DOHH2 (cell line): ENCODE measurements at regions not wholly inside any gene's neighbourhood (a gene's known extent, or its start where the extent isn't known, plus 50 kb on each side); places are given as distances from the start of the nearest gene placed in this dataset.

Source experiments
- H3F3A ChIP-seq: fragments of 200-600 bp; sonication (generic), shearing (Covaris generic); 2 replicates; pipeline ENCODE4 v1.6.0; 2016; ENCODE audit warnings: antibody characterized with exemption, mild to moderate bottlenecking; ENCODE audit not compliant: control insufficient read depth, insufficient read depth
- H3K27ac ChIP-seq: fragments of 200-600 bp; sonication (generic); 2 replicates; pipeline ENCODE4 v1.5.1; 2014; ENCODE audit warnings: low read depth, mild to moderate bottlenecking, low read length, moderate library complexity
- H3K27me3 ChIP-seq: fragments of 200-600 bp; sonication (generic); 2 replicates; pipeline ENCODE4 v1.6.1; 2014; ENCODE audit warnings: mild to moderate bottlenecking, low read length, mixed read lengths; ENCODE audit not compliant: control insufficient read depth
- H3K36me3 ChIP-seq: fragments of 200-600 bp; sonication (generic); 2 replicates; pipeline ENCODE4 v1.6.1; 2014; ENCODE audit warnings: mild to moderate bottlenecking, low read length, moderate library complexity, mixed read lengths; ENCODE audit not compliant: control insufficient read depth
- H3K4me1 ChIP-seq: fragments of 200-600 bp; sonication (generic); 2 replicates; pipeline ENCODE4 v1.6.1; 2014; ENCODE audit warnings: mild to moderate bottlenecking, low read length, mixed read lengths; ENCODE audit not compliant: control insufficient read depth
- H3K4me2 ChIP-seq: fragments of 200-600 bp; sonication (generic); 2 replicates; pipeline ENCODE4 v1.6.0; 2014; ENCODE audit warnings: mild to moderate bottlenecking, low read length, moderate library complexity
- H3K4me3 ChIP-seq: fragments of 200-600 bp; sonication (generic); 2 replicates; pipeline ENCODE4 v1.5.1; 2014; ENCODE audit warnings: mild to moderate bottlenecking, low read length, mixed read lengths
- H3K79me2 ChIP-seq: fragments of 200-600 bp; sonication (generic); 2 replicates; pipeline ENCODE4 v1.6.1; 2014; ENCODE audit warnings: mild to moderate bottlenecking, low read length, mixed read lengths; ENCODE audit not compliant: control insufficient read depth
- H3K9me2 ChIP-seq: fragments of 200-600 bp; sonication (generic); replicated peaks from 2 replicates; pipeline ENCODE4 v1.6.1; 2014; ENCODE audit warnings: mild to moderate bottlenecking, low read length, mixed read lengths; ENCODE audit not compliant: control insufficient read depth
- H3K9me3 ChIP-seq: fragments of 200-600 bp; sonication (generic); 2 replicates; pipeline ENCODE4 v1.6.1; 2014; ENCODE audit warnings: antibody characterized with exemption, low read length, mixed read lengths; ENCODE audit not compliant: control insufficient read depth, insufficient read depth
- H4K20me1 ChIP-seq: fragments of 200-600 bp; sonication (generic); 2 replicates; pipeline ENCODE4 v1.6.0; 2014; ENCODE audit warnings: low read depth, mild to moderate bottlenecking, antibody characterized with exemption, low read length, moderate library complexity; ENCODE audit not compliant: control insufficient read depth, insufficient read depth
- CTCF ChIP-seq: fragments of 200-600 bp; sonication (generic); IDR thresholded peaks from one replicate; pipeline ENCODE4 v1.5.1; 2014; ENCODE audit warnings: antibody characterized with exemption, mild to moderate bottlenecking, low read depth, low read length; ENCODE audit not compliant: poor library complexity, severe bottlenecking
- EZH2phosphoT487 ChIP-seq: fragments of 200-600 bp; sonication (generic); IDR thresholded peaks from 2 replicates; pipeline ENCODE4 v1.6.1; 2017; ENCODE audit warnings: borderline replicate concordance, mild to moderate bottlenecking, antibody characterized with exemption, low read length, moderate library complexity, mixed read lengths

GRCh38 chr5:165914456-165914855 lies 2377.0 kb upstream of the WWC1 start:
- Histone ChIP-seq H3K9me3 (no peaks in the 10 kb centered on the region), H3K4me2 (no peak overlapping the region), H3K27me3 (no peaks in the 10 kb centered on the region), H3K36me3 (no peaks in the 10 kb centered on the region), H3K27ac (no peak overlapping the region), H4K20me1 (no peaks in the 10 kb centered on the region), H3K4me1 (no peaks in the 10 kb centered on the region), H3K4me3 (no peak overlapping the region), H3K9me2 (no peaks in the 10 kb centered on the region), H3K79me2 (no peaks in the 10 kb centered on the region), H3F3A (no peaks in the 10 kb centered on the region)
- TF ChIP-seq CTCF (no peak), EZH2phosphoT487 (no peak)

GRCh38 chr5:165919196-165919595 lies 2372.2 kb upstream of the WWC1 start:
- no peaks in the 10 kb centered on the region for H3K79me2 ChIP-seq
- H3F3A ChIP-seq, result no peaks in the 10 kb centered on the region
- no peaks in the 10 kb centered on the region for H3K36me3 ChIP-seq
- H3K4me3 ChIP-seq, result no peak overlapping the region
- H4K20me1 ChIP-seq, result no peaks in the 10 kb centered on the region
- no peaks in the 10 kb centered on the region for H3K4me1 ChIP-seq
- TF ChIP-seq CTCF, result no peak
- TF ChIP-seq EZH2phosphoT487, result no peak
- no peak overlapping the region for H3K4me2 ChIP-seq
- H3K27me3 ChIP-seq, result no peaks in the 10 kb centered on the region
- no peak overlapping the region for H3K27ac ChIP-seq
- H3K9me3 ChIP-seq, result no peaks in the 10 kb centered on the region
- H3K9me2 ChIP-seq, result no peaks in the 10 kb centered on the region

DNA sequence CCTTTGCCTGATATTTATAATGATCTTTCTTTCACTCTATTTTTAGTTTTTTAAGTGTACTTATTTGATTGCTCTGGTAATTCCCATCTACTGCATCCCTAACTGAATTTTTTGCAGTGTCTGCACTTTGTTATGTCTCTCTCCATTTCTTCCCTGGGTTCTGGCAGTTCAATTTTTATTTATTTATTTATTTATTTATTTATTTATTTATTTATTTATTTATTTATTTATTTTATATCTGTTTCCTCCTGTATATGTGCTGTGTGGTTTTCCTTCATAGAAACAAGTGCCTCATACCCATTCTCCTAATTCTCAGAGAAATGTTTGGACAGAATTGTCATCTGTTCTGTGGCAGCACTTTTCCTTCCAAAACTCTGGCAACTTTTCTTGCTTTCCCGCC lies 2370.8 kb upstream of the WWC1 start:
- H4K20me1 ChIP-seq, result no peaks in the 10 kb centered on the region
- no peak overlapping the region for H3K4me3 ChIP-seq
- no peaks in the 10 kb centered on the region for H3K4me1 ChIP-seq
- H3K9me3 ChIP-seq, result no peaks in the 10 kb centered on the region
- no peak overlapping the region for H3K4me2 ChIP-seq
- no peaks in the 10 kb centered on the region for H3K79me2 ChIP-seq
- TF ChIP-seq EZH2phosphoT487 (no peak), CTCF (no peak)
- no peak overlapping the region for H3K27ac ChIP-seq
- no peaks in the 10 kb centered on the region for H3F3A ChIP-seq
- H3K36me3 ChIP-seq, result no peaks in the 10 kb centered on the region
- no peaks in the 10 kb centered on the region for H3K9me2 ChIP-seq
- no peaks in the 10 kb centered on the region for H3K27me3 ChIP-seq

DNA sequence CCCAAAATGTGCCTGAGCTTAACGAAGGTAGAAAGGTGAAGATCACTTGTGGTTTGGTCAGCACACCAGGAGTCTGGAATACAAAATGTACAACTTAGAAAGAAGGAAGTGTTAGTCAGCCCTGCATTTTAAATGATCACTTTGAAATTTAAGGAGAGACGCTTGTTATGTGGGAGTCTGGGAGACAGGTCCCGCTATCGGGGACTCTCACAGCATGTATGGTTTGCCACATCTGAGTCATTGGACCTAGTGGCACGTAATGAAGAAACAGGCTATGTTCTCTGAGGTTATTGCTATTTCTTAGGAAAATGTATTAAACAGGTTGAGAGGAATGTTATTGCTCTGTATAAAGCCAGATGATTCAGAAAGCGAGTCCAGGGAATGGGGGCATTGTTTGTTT lies 2362.5 kb upstream of the WWC1 start:
- Histone ChIP-seq H3F3A (no peaks in the 10 kb centered on the region), H3K36me3 (no peaks in the 10 kb centered on the region), H3K9me3 (no peaks in the 10 kb centered on the region), H3K79me2 (no peaks in the 10 kb centered on the region), H3K4me3 (no peak overlapping the region), H3K27me3 (no peaks in the 10 kb centered on the region), H3K9me2 (no peaks in the 10 kb centered on the region), H4K20me1 (no peaks in the 10 kb centered on the region), H3K4me1 (no peaks in the 10 kb centered on the region), H3K27ac (no peak overlapping the region), H3K4me2 (no peak overlapping the region)
- TF ChIP-seq CTCF, result no peak
- no peak for TF ChIP-seq EZH2phosphoT487
